Large intestine (tissue), 3 donors: ENCODE measurements at regions not wholly inside any gene's neighbourhood (a gene's known extent, or its start where the extent isn't known, plus 50 kb on each side); places are given as distances from the start of the nearest gene placed in this dataset.
A peak's percentile ranks its signal among the peaks of the same experiment; 100 is the strongest.

ENCODE experiments used
- DNase-seq, 2 donors: peaks; one replicate each; pipeline versions ENCODE4 v3.0.0 to v3.0.0-alpha.2; 2013
- H3K27ac ChIP-seq: one replicate; pipeline ENCODE4 v1.5.1; 2013; ENCODE audit warnings: low read length
- H3K27me3 ChIP-seq: 2 replicates; pipeline ENCODE4 v1.6.1; 2013; ENCODE audit warnings: low read length; ENCODE audit not compliant: control insufficient read depth, insufficient read depth
- H3K36me3 ChIP-seq: 2 replicates; pipeline ENCODE4 v1.6.1; 2013; ENCODE audit warnings: low read length; ENCODE audit not compliant: control insufficient read depth, insufficient read depth
- H3K4me1 ChIP-seq: one replicate; pipeline ENCODE4 v1.6.1; 2013; ENCODE audit warnings: low read length; ENCODE audit not compliant: control insufficient read depth, insufficient read depth
- H3K4me3 ChIP-seq: one replicate; pipeline ENCODE4 v1.5.1; 2013; ENCODE audit warnings: low read length
- H3K9me3 ChIP-seq: one replicate; pipeline ENCODE4 v1.6.1; 2013; ENCODE audit warnings: mild to moderate bottlenecking, low read depth, low read length, moderate library complexity; ENCODE audit not compliant: control insufficient read depth
- WGBS: methylation state at CpG from one replicate; pipeline ENCODE4 v1.1.5; 2013; ENCODE audit warnings: low lambda C conversion rate; ENCODE audit not compliant: insufficient coverage; 5-methylcytosine and 5-hydroxymethylcytosine counted together

GRCh38 chr10:4522296-4523000 lies 303.6 kb upstream of the AKR1E2 start:
- DNase-seq, result no peak
- no peak overlapping the region for H3K4me3 ChIP-seq
- no peaks in the 10 kb centered on the region for H3K4me1 ChIP-seq
- no peaks in the 10 kb centered on the region for H3K9me3 ChIP-seq
- H3K27ac ChIP-seq, result no peak overlapping the region
- H3K36me3 ChIP-seq, result no peaks in the 10 kb centered on the region
- 100% methylated on average over 1 of the region's 8 CpGs for WGBS
- no peaks in the 10 kb centered on the region for H3K27me3 ChIP-seq

- no peak for DNase-seq
- H3K36me3 ChIP-seq, result no peaks in the 10 kb centered on the region
- no peaks in the 10 kb centered on the region for H3K9me3 ChIP-seq
- no peak overlapping the region for H3K4me3 ChIP-seq
- no peaks in the 10 kb centered on the region for H3K4me1 ChIP-seq
- no peaks in the 10 kb centered on the region for H3K27me3 ChIP-seq
- no CpG with 5 or more reads among the region's 3 CpGs for WGBS
- H3K27ac ChIP-seq, result no peak overlapping the region
Measured at GRCh38 chr10:4519658-4520402, 306.2 kb upstream of the AKR1E2 start.

GRCh38 chr10:4517746-4518145 lies 308.3 kb upstream of the AKR1E2 start:
- Histone ChIP-seq H3K36me3 (no peaks in the 10 kb centered on the region), H3K4me3 (no peak overlapping the region), H3K27ac (no peak overlapping the region), H3K4me1 (no peaks in the 10 kb centered on the region), H3K27me3 (no peaks in the 10 kb centered on the region), H3K9me3 (no peaks in the 10 kb centered on the region)
- WGBS, result no CpG with 5 or more reads among the region's 1 CpG
- no peak for DNase-seq

GRCh38 chr10:4515721-4516120 lies 310.3 kb upstream of the AKR1E2 start:
- H3K27ac ChIP-seq, result no peak overlapping the region
- no peak for DNase-seq
- H3K27me3 ChIP-seq, result no peaks in the 10 kb centered on the region
- no peaks in the 10 kb centered on the region for H3K4me1 ChIP-seq
- WGBS, result 83% methylated on average over 1 of the region's 5 CpGs
- no peaks in the 10 kb centered on the region for H3K9me3 ChIP-seq
- no peaks in the 10 kb centered on the region for H3K36me3 ChIP-seq
- no peak overlapping the region for H3K4me3 ChIP-seq

- H3K36me3 ChIP-seq, result no peaks in the 10 kb centered on the region
- H3K27me3 ChIP-seq, result no peaks in the 10 kb centered on the region
- H3K9me3 ChIP-seq, result no peaks in the 10 kb centered on the region
- WGBS, result 100% methylated on average over 1 of the region's 19 CpGs
- no peaks in the 10 kb centered on the region for H3K4me1 ChIP-seq
- peak in 1 of 2 donors; percentile 8 for DNase-seq
- H3K4me3 ChIP-seq, result no peak overlapping the region
- no peak overlapping the region for H3K27ac ChIP-seq
Measured at GRCh38 chr10:4514445-4515108, 311.4 kb upstream of the AKR1E2 start.

- H3K36me3 ChIP-seq, result no peaks in the 10 kb centered on the region
- 20% methylated on average over 1 of the region's 6 CpGs for WGBS
- H3K27me3 ChIP-seq, result no peaks in the 10 kb centered on the region
- no peak overlapping the region for H3K4me3 ChIP-seq
- DNase-seq, result peak in 1 of 2 donors; percentile 21
- H3K4me1 ChIP-seq, result no peaks in the 10 kb centered on the region
- H3K27ac ChIP-seq, result no peak overlapping the region
- H3K9me3 ChIP-seq, result no peaks in the 10 kb centered on the region
Measured at GRCh38 chr10:4512671-4513240, 313.3 kb upstream of the AKR1E2 start.

GRCh38 chr10:4512196-4512595 lies 313.8 kb upstream of the AKR1E2 start:
- 72% methylated on average over 2 of the region's 5 CpGs for WGBS
- Histone ChIP-seq H3K27ac (no peak overlapping the region), H3K4me1 (no peaks in the 10 kb centered on the region), H3K36me3 (no peaks in the 10 kb centered on the region), H3K27me3 (no peaks in the 10 kb centered on the region), H3K9me3 (no peaks in the 10 kb centered on the region), H3K4me3 (no peak overlapping the region)
- DNase-seq, result no peak

- Histone ChIP-seq H3K4me3 (no peak overlapping the region), H3K27ac (no peak overlapping the region), H3K4me1 (no peaks in the 10 kb centered on the region), H3K9me3 (no peaks in the 10 kb centered on the region), H3K27me3 (no peaks in the 10 kb centered on the region), H3K36me3 (no peaks in the 10 kb centered on the region)
- WGBS, result no CpG with 5 or more reads among the region's 4 CpGs
- DNase-seq, result no peak
Measured at GRCh38 chr10:4511509-4511908, 314.5 kb upstream of the AKR1E2 start.

DNA sequence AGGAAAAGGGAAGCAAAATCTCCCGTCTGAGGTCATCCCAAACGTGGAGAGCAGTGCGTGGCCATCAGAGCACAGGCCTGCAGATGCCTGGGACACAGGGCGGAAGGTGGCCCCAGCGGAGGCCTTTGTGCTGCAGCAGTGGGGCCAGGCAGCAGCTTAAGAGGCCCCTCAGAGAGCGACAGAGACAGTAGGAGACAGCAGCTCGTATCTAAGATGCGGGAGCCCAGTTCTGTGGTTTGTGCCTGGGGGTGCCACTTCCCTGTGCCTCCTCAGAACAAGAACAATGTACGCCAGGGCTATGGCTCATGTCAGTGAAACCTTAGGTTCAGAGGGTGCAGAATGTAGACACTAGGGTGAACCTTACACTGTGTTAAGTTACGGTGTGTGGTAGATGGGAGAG lies 316.6 kb upstream of the AKR1E2 start:
- no peaks in the 10 kb centered on the region for H3K36me3 ChIP-seq
- no peaks in the 10 kb centered on the region for H3K27me3 ChIP-seq
- no peak overlapping the region for H3K4me3 ChIP-seq
- no peaks in the 10 kb centered on the region for H3K4me1 ChIP-seq
- no peak for DNase-seq
- no peak overlapping the region for H3K27ac ChIP-seq
- no CpG with 5 or more reads among the region's 10 CpGs for WGBS
- no peaks in the 10 kb centered on the region for H3K9me3 ChIP-seq

- no peak overlapping the region for H3K4me3 ChIP-seq
- no peaks in the 10 kb centered on the region for H3K27me3 ChIP-seq
- H3K36me3 ChIP-seq, result no peaks in the 10 kb centered on the region
- no peaks in the 10 kb centered on the region for H3K9me3 ChIP-seq
- H3K27ac ChIP-seq, result no peak overlapping the region
- DNase-seq, result no peak
- no peaks in the 10 kb centered on the region for H3K4me1 ChIP-seq
- WGBS, result no CpG with 5 or more reads among the region's 2 CpGs
Measured at GRCh38 chr10:4506095-4506494, 319.9 kb upstream of the AKR1E2 start.
